ENCODE measurements at regions not wholly inside any gene's neighbourhood (a gene's known extent, or its start where the extent isn't known, plus 50 kb on each side); places are given as distances from the start of the nearest gene placed in this dataset.

DNA sequence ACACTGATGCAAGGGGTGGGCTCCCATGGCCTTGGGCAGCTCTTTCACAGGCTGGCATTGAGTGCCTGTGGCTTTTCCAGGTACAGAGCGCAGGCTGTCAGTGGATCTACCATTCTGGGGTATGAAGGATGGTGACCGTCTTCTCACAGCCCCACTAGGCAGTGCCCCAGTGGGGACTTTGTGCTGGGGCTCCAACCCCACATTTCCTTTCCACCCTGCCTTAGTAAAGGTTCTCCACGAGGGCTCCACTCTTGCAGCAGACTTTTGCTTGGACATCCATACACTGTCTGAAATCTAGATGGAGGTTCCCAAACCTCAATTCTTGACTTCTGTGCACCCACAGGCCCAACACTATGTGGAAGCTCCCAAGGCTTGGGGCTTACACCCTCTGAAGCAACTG is 107.9 kb upstream of the ECI2 start:
- Histone ChIP-seq H3K27ac (ENCODE audit: low read length) (no peak overlapping the region), H3K9me3 (ENCODE audit: control insufficient read depth, insufficient read depth, low read depth, low read length) (no peaks in the 10 kb centered on the region), H3K4me3 (ENCODE audit: low read depth in 2 of 2, low read length in 2 of 2) (no peak overlapping the region), H3K4me1 (ENCODE audit: control insufficient read depth, insufficient read depth, low read length) (no peaks in the 10 kb centered on the region), H3K36me3 (ENCODE audit: control insufficient read depth, insufficient read depth, low read length) (no peaks in the 10 kb centered on the region), H3K27me3 (ENCODE audit: control insufficient read depth, insufficient read depth, low read length) (no peaks in the 10 kb centered on the region)
- CTCF ChIA-PET: no interaction called here
- intact Hi-C loops (cut with micrococcal nuclease; ENCODE audit: unreplicated experiment) (no loop called here), in situ Hi-C loops (cut with HindIII; ENCODE audit: low pct_unique_long_range_greater_than_20kb, low sequenced_read_pairs) (no loop called here)
- DNase-seq (ENCODE audit: low read depth, low spot score) (no peak), ATAC-seq (no peak)
- no peak for TF ChIP-seq SIN3A (IDR thresholded peaks at IDR 0.05; ENCODE audit: borderline replicate concordance, insufficient read depth, low read depth, low read length)
- POLR2A ChIA-PET: no interaction called here
- BruUV-seq (replicated peaks): no TSS peak

DNA sequence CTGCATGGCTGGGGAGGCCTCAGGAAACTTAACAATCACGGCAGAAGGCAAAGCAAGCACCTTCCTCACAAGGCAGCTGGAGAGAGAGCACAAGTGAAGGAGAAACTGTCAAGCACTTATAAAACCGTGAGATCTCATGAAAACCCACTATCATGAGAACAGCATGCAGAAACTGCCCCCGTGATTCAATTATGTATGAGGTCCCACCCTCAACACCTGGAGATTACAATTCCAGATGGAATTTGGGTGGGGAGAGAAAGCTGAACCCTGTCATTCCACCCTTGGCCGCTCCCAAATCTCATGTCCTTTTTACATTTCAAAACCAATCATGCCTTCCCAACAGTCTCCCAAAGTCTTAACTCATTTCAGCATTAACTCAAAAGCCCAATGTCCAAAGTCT is 107.2 kb upstream of the ECI2 start:
- BruUV-seq (replicated peaks): no TSS peak
- H3K4me3 ChIP-seq (ENCODE audit: low read depth in 2 of 2, low read length in 2 of 2): no peak overlapping the region
- H3K9me3 ChIP-seq (ENCODE audit: control insufficient read depth, insufficient read depth, low read depth, low read length): no peaks in the 10 kb centered on the region
- no peaks in the 10 kb centered on the region; the same call in 1 of the 2 replicates for H3K27me3 ChIP-seq (ENCODE audit: control insufficient read depth, insufficient read depth, low read length)
- in situ Hi-C loops (cut with HindIII; ENCODE audit: low pct_unique_long_range_greater_than_20kb, low sequenced_read_pairs) (no loop called here), intact Hi-C loops (cut with micrococcal nuclease; ENCODE audit: unreplicated experiment) (no loop called here)
- no peaks in the 10 kb centered on the region for H3K4me1 ChIP-seq (ENCODE audit: control insufficient read depth, insufficient read depth, low read length)
- CTCF ChIA-PET: no interaction called here
- H3K27ac ChIP-seq (ENCODE audit: low read length): no peak overlapping the region
- DNase-seq (ENCODE audit: low read depth, low spot score): no peak
- ATAC-seq: no peak
- POLR2A ChIA-PET: no interaction called here
- H3K36me3 ChIP-seq (ENCODE audit: control insufficient read depth, insufficient read depth, low read length): no peaks in the 10 kb centered on the region
- TF ChIP-seq, protein P1, sequence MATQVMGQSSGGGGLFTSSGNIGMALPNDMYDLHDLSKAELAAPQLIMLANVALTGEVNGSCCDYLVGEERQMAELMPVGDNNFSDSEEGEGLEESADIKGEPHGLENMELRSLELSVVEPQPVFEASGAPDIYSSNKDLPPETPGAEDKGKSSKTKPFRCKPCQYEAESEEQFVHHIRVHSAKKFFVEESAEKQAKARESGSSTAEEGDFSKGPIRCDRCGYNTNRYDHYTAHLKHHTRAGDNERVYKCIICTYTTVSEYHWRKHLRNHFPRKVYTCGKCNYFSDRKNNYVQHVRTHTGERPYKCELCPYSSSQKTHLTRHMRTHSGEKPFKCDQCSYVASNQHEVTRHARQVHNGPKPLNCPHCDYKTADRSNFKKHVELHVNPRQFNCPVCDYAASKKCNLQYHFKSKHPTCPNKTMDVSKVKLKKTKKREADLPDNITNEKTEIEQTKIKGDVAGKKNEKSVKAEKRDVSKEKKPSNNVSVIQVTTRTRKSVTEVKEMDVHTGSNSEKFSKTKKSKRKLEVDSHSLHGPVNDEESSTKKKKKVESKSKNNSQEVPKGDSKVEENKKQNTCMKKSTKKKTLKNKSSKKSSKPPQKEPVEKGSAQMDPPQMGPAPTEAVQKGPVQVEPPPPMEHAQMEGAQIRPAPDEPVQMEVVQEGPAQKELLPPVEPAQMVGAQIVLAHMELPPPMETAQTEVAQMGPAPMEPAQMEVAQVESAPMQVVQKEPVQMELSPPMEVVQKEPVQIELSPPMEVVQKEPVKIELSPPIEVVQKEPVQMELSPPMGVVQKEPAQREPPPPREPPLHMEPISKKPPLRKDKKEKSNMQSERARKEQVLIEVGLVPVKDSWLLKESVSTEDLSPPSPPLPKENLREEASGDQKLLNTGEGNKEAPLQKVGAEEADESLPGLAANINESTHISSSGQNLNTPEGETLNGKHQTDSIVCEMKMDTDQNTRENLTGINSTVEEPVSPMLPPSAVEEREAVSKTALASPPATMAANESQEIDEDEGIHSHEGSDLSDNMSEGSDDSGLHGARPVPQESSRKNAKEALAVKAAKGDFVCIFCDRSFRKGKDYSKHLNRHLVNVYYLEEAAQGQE (IDR thresholded peaks at IDR 0.05; ENCODE audit: insufficient read depth in 1 of 2, low read depth in 2 of 2, low read length in 1 of 2): no peak
- TF ChIP-seq POLR2AphosphoS5 (IDR thresholded peaks at IDR 0.05; ENCODE audit: low read depth, low read length): no peak
- no peak for TF ChIP-seq SIN3A (IDR thresholded peaks at IDR 0.05; ENCODE audit: borderline replicate concordance, insufficient read depth, low read depth, low read length)
- TF ChIP-seq TCF7L2 (IDR thresholded peaks at IDR 0.05; ENCODE audit: low read depth, low read length): no peak
- TF ChIP-seq, protein P2, sequence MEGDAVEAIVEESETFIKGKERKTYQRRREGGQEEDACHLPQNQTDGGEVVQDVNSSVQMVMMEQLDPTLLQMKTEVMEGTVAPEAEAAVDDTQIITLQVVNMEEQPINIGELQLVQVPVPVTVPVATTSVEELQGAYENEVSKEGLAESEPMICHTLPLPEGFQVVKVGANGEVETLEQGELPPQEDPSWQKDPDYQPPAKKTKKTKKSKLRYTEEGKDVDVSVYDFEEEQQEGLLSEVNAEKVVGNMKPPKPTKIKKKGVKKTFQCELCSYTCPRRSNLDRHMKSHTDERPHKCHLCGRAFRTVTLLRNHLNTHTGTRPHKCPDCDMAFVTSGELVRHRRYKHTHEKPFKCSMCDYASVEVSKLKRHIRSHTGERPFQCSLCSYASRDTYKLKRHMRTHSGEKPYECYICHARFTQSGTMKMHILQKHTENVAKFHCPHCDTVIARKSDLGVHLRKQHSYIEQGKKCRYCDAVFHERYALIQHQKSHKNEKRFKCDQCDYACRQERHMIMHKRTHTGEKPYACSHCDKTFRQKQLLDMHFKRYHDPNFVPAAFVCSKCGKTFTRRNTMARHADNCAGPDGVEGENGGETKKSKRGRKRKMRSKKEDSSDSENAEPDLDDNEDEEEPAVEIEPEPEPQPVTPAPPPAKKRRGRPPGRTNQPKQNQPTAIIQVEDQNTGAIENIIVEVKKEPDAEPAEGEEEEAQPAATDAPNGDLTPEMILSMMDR (IDR thresholded peaks at IDR 0.05): no peak

DNA sequence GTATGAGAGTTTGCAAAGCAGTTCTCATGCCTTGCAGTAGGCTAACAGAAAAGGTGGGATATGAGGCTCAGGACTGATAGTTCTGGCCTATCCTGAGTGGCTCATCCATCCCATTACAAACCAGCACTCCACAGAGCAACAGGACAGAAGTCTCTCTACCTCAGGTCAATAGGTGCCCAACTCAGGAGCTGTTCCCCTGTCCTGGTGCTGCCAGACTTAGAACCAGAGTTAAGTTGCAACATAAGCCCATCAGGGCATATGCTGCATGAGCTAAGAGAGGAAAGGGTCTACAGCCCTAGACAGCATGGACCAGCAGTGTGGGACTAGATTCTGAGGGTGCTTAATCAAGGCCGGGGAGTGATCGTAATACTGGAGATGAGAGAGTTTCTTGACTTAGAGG is 104.8 kb upstream of the ECI2 start:
- CTCF ChIA-PET: no interaction called here

More for the DNA sequence above, 104.8 kb upstream of the ECI2 start:
- H3K36me3 ChIP-seq (ENCODE audit: control insufficient read depth, insufficient read depth, low read length): no peaks in the 10 kb centered on the region
- DNase-seq (ENCODE audit: low read depth, low spot score) (no peak), ATAC-seq (no peak)
- H3K27me3 ChIP-seq (ENCODE audit: control insufficient read depth, insufficient read depth, low read length): no peaks in the 10 kb centered on the region; the same call in 1 of the 2 replicates
- H3K4me1 ChIP-seq (ENCODE audit: control insufficient read depth, insufficient read depth, low read length): no peaks in the 10 kb centered on the region
- TF ChIP-seq, protein P1 (IDR thresholded peaks at IDR 0.05; ENCODE audit: insufficient read depth in 1 of 2, low read depth in 2 of 2, low read length in 1 of 2): peak in 1 of 2 experiments; percentile 33; a peak in 1 of 4 replicates
- TF ChIP-seq POLR2AphosphoS5 (IDR thresholded peaks at IDR 0.05; ENCODE audit: low read depth, low read length): no peak
- BruUV-seq (replicated peaks): no TSS peak
- intact Hi-C loops (cut with micrococcal nuclease; ENCODE audit: unreplicated experiment): no loop called here
- no peak overlapping the region for H3K27ac ChIP-seq (ENCODE audit: low read length)
- in situ Hi-C loops (cut with HindIII; ENCODE audit: low pct_unique_long_range_greater_than_20kb, low sequenced_read_pairs): no loop called here
- no peak overlapping the region for H3K4me3 ChIP-seq (ENCODE audit: low read depth in 2 of 2, low read length in 2 of 2)
- no peaks in the 10 kb centered on the region for H3K9me3 ChIP-seq (ENCODE audit: control insufficient read depth, insufficient read depth, low read depth, low read length)
- POLR2A ChIA-PET: no interaction called here

Data from Panc1 (cell line).